Sigmoid colon (tissue), 3 donors: ENCODE measurements at regions not wholly inside any gene's neighbourhood (a gene's known extent, or its start where the extent isn't known, plus 50 kb on each side); places are given as distances from the start of the nearest gene placed in this dataset.

Source experiments
- CTCF ChIP-seq, 4 experiments: fragments of 450-650 bp in 3 of 4; fragments of 200-600 bp in 1 of 4; IDR thresholded peaks; one replicate each; pipeline ENCODE4 v1.5.1; 2016 to 2019; ENCODE audit warnings: antibody characterized with exemption in 4 of 4, mild to moderate bottlenecking in 3 of 4, moderate library complexity in 2 of 4
- POLR2A ChIP-seq, 2 donors: fragments of 450-650 bp; IDR thresholded peaks; one replicate each; pipeline ENCODE4 v1.6.1; 2016; ENCODE audit warnings: antibody characterized with exemption in 2 of 2, mild to moderate bottlenecking in 2 of 2, moderate library complexity in 2 of 2

GRCh38 chr18:54737986-54738385 lies 90.3 kb upstream of the RAB27B start:
- TF ChIP-seq POLR2A (IDR thresholded peaks at IDR 0.05), result no peak
- no peak for TF ChIP-seq CTCF (IDR thresholded peaks at IDR 0.05)
